ENCODE measurements at regions not wholly inside any gene's neighbourhood (a gene's known extent, or its start where the extent isn't known, plus 50 kb on each side); places are given as distances from the start of the nearest gene placed in this dataset.

- no peak for TF ChIP-seq CTCF (IDR thresholded peaks at IDR 0.05; ENCODE audit: insufficient read depth, low read length, poor library complexity, severe bottlenecking)
- Histone ChIP-seq H3K36me3 (ENCODE audit: control insufficient read depth, insufficient read depth, low read length) (no peaks in the 10 kb centered on the region), H3K4me3 (replicated peaks; ENCODE audit: low read depth, low read length) (no peak overlapping the region), H3K27me3 (replicated peaks; ENCODE audit: control insufficient read depth, insufficient read depth, low read length) (no peaks in the 10 kb centered on the region)
- no peak for DNase-seq (ENCODE audit: extremely low read depth, insufficient read length)
These were observed 114.9 kb upstream of the PTPN1 start for GRCh38 chr20:50395251-50395729.

GRCh38 chr20:50395914-50396488 lies 114.2 kb upstream of the PTPN1 start:
- H3K4me3 ChIP-seq (replicated peaks; ENCODE audit: low read depth, low read length), result no peak overlapping the region
- H3K27me3 ChIP-seq (replicated peaks; ENCODE audit: control insufficient read depth, insufficient read depth, low read length), result no peaks in the 10 kb centered on the region
- TF ChIP-seq CTCF (IDR thresholded peaks at IDR 0.05; ENCODE audit: insufficient read depth, low read length, poor library complexity, severe bottlenecking), result no peak
- no peaks in the 10 kb centered on the region for H3K36me3 ChIP-seq (ENCODE audit: control insufficient read depth, insufficient read depth, low read length)
- no peak for DNase-seq (ENCODE audit: extremely low read depth, insufficient read length)

- no peak for TF ChIP-seq CTCF (IDR thresholded peaks at IDR 0.05; ENCODE audit: insufficient read depth, low read length, poor library complexity, severe bottlenecking)
- Histone ChIP-seq H3K36me3 (ENCODE audit: control insufficient read depth, insufficient read depth, low read length) (no peaks in the 10 kb centered on the region), H3K27me3 (replicated peaks; ENCODE audit: control insufficient read depth, insufficient read depth, low read length) (no peaks in the 10 kb centered on the region), H3K4me3 (replicated peaks; ENCODE audit: low read depth, low read length) (no peak overlapping the region)
- DNase-seq (ENCODE audit: extremely low read depth, insufficient read length), result no peak
These were observed 113.6 kb upstream of the PTPN1 start for GRCh38 chr20:50396623-50397022.

- no peaks in the 10 kb centered on the region for H3K36me3 ChIP-seq (ENCODE audit: control insufficient read depth, insufficient read depth, low read length)
- no peak for TF ChIP-seq CTCF (IDR thresholded peaks at IDR 0.05; ENCODE audit: insufficient read depth, low read length, poor library complexity, severe bottlenecking)
- no peak for DNase-seq (ENCODE audit: extremely low read depth, insufficient read length)
These were observed 113.1 kb upstream of the PTPN1 start for GRCh38 chr20:50397058-50397457.

GRCh38 chr20:50398064-50398463 lies 112.1 kb upstream of the PTPN1 start:
- no peaks in the 10 kb centered on the region for H3K36me3 ChIP-seq (ENCODE audit: control insufficient read depth, insufficient read depth, low read length)
- DNase-seq (ENCODE audit: extremely low read depth, insufficient read length), result no peak
- TF ChIP-seq CTCF (IDR thresholded peaks at IDR 0.05; ENCODE audit: insufficient read depth, low read length, poor library complexity, severe bottlenecking), result no peak
- no peaks in the 10 kb centered on the region for H3K27me3 ChIP-seq (replicated peaks; ENCODE audit: control insufficient read depth, insufficient read depth, low read length)
- no peak overlapping the region for H3K4me3 ChIP-seq (replicated peaks; ENCODE audit: low read depth, low read length)

More at GRCh38 chr20:50397058-50397457, 113.1 kb upstream of the PTPN1 start:
- Histone ChIP-seq H3K27me3 (replicated peaks; ENCODE audit: control insufficient read depth, insufficient read depth, low read length) (no peaks in the 10 kb centered on the region), H3K4me3 (replicated peaks; ENCODE audit: low read depth, low read length) (no peak overlapping the region)

GRCh38 chr20:50398471-50398820 lies 111.7 kb upstream of the PTPN1 start:
- Histone ChIP-seq H3K36me3 (ENCODE audit: control insufficient read depth, insufficient read depth, low read length) (no peaks in the 10 kb centered on the region), H3K4me3 (replicated peaks; ENCODE audit: low read depth, low read length) (no peak overlapping the region), H3K27me3 (replicated peaks; ENCODE audit: control insufficient read depth, insufficient read depth, low read length) (no peaks in the 10 kb centered on the region)
- DNase-seq (ENCODE audit: extremely low read depth, insufficient read length), result no peak
- TF ChIP-seq CTCF (IDR thresholded peaks at IDR 0.05; ENCODE audit: insufficient read depth, low read length, poor library complexity, severe bottlenecking), result no peak
